RWPE2 (cell line): ENCODE measurements at regions not wholly inside any gene's neighbourhood (a gene's known extent, or its start where the extent isn't known, plus 50 kb on each side); places are given as distances from the start of the nearest gene placed in this dataset.

Experiments
- ATAC-seq: fragments of 200-7000 bp; cut with Tn5 transposase; 3 replicates; pipeline ENCODE4 v1.9.1; 2021; ENCODE audit warnings: low read depth
- DNase-seq: peaks from one replicate; pipeline ENCODE4 v3.0.0-alpha.2; 2020; ENCODE audit warnings: low spot score
- H3K27ac ChIP-seq: fragments of 450-650 bp; 2 replicates; pipeline ENCODE4 v1.5.1; 2017; ENCODE audit warnings: mild to moderate bottlenecking; ENCODE audit not compliant: poor library complexity, severe bottlenecking
- H3K27me3 ChIP-seq: fragments of 250-450 bp; sonication (Bioruptor Pico); 2 replicates; pipeline ENCODE4 v1.5.1; 2021; ENCODE audit warnings: mild to moderate bottlenecking, moderate library complexity; ENCODE audit not compliant: insufficient read depth, poor library complexity, severe bottlenecking
- H3K36me3 ChIP-seq: fragments of 250-450 bp; sonication (Bioruptor Pico); 2 replicates; pipeline ENCODE4 v1.5.1; 2020; ENCODE audit warnings: low read depth, mild to moderate bottlenecking, moderate library complexity
- H3K4me1 ChIP-seq: fragments of 250-450 bp; sonication (Bioruptor Pico); 2 replicates; pipeline ENCODE4 v1.5.1; 2021; ENCODE audit warnings: mild to moderate bottlenecking, moderate library complexity; ENCODE audit not compliant: insufficient read depth, poor library complexity, severe bottlenecking
- H3K4me3 ChIP-seq: fragments of 250-450 bp; sonication (Bioruptor Pico); 2 replicates; pipeline ENCODE4 v1.5.1; 2021; ENCODE audit warnings: mild to moderate bottlenecking, moderate library complexity; ENCODE audit not compliant: severe bottlenecking
- H3K9me3 ChIP-seq: fragments of 250-450 bp; sonication (Bioruptor Pico); 2 replicates; pipeline ENCODE4 v1.5.1; 2021; ENCODE audit warnings: mild to moderate bottlenecking, moderate library complexity; ENCODE audit not compliant: severe bottlenecking
- TF ChIP-seq, protein P1 (sequence below): fragments of 450-650 bp; IDR thresholded peaks from one replicate; pipeline ENCODE4 v1.5.1; 2017; ENCODE audit warnings: mild to moderate bottlenecking, moderate library complexity; ENCODE audit not compliant: poor library complexity, severe bottlenecking

GRCh38 chr3:127423856-127424765, 136.3 kb upstream of the PRR20G start:
- Histone ChIP-seq H3K36me3 (no peaks in the 10 kb centered on the region), H3K4me3 (no peak overlapping the region), H3K4me1 (no peaks in the 10 kb centered on the region), H3K27ac (no peak overlapping the region), H3K27me3 (peaks cover 3% of the 10 kb centered on the region), H3K9me3 (no peaks in the 10 kb centered on the region)
- DNase-seq (no peak), ATAC-seq (no peak)
- TF ChIP-seq, protein P1, sequence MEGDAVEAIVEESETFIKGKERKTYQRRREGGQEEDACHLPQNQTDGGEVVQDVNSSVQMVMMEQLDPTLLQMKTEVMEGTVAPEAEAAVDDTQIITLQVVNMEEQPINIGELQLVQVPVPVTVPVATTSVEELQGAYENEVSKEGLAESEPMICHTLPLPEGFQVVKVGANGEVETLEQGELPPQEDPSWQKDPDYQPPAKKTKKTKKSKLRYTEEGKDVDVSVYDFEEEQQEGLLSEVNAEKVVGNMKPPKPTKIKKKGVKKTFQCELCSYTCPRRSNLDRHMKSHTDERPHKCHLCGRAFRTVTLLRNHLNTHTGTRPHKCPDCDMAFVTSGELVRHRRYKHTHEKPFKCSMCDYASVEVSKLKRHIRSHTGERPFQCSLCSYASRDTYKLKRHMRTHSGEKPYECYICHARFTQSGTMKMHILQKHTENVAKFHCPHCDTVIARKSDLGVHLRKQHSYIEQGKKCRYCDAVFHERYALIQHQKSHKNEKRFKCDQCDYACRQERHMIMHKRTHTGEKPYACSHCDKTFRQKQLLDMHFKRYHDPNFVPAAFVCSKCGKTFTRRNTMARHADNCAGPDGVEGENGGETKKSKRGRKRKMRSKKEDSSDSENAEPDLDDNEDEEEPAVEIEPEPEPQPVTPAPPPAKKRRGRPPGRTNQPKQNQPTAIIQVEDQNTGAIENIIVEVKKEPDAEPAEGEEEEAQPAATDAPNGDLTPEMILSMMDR = no peak

DNA sequence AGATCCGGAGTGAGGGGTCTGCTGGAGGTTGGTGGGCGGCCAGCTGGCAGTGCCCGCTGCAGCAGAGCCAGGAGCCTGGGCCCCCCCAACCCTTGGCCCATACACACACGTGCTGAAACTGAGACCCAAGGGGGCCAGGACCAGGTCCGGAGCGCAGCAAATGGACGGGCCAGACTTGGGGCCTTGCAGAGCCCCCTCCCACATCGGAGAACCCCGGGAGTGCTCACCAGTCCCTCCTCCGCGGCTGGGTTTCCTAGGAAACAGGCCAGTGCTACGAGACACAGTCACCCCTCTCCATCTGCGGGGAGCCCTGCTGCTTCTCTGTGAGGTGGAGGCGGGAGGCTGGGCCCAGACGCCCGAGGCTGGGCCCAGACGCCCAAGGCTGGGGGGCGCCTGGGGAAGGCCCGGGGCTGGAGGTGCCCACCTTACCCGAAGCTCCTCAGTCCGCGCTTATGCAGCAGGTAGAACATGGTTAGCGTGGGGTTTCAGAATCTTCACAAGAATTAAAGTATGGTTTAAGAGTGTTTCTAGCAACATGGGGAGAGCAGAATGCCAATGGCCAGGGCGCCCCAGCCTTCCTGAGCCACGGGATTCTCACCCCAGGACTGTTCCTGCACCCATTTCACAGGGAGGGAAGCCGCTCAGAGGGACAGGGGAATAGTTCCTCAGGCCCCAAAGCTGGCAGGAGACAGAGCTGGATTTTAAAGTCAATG, 135.0 kb upstream of the PRR20G start:
- Histone ChIP-seq H3K9me3 (no peaks in the 10 kb centered on the region), H3K36me3 (no peaks in the 10 kb centered on the region), H3K4me3 (no peak overlapping the region), H3K27me3 (peaks cover 3% of the 10 kb centered on the region), H3K4me1 (no peaks in the 10 kb centered on the region), H3K27ac (no peak overlapping the region)
- ATAC-seq (no peak), DNase-seq (no peak)
- TF ChIP-seq, protein P1 = no peak

DNA sequence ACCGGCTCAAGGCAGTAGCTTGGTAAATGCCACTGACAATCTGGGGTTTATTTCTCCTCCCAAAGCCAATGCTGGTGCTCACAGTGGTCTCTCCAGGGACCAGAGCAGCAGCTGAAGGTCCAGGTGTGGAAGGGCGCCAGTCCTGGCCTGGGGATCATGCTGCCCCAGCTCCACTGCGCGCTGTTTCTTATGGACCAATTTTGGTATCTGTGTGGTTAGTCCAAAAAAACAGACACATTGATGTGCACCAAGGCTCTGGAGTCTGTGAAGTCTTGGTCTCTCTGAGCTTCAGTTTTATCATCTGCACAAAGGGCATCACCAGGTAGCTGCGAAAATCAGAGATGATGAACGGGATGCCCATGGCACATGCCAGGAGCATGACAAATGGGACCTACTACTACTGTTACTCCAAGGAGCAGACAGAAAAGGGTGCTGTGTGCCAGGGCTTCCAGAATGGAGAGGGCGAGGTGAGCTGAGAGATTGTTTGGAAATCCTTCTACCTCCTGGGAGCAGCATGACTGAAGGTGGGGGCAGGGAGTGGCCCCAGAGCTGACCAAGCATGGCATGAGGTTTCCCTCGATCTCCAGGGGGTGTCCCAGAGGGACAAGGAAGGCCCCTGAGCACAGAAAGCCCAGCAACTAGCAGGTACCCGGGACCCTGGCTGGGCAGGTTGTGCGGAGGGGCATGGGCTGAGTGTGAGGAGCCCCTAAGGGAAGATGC, 134.3 kb upstream of the PRR20G start:
- no peaks in the 10 kb centered on the region for H3K9me3 ChIP-seq
- H3K4me3 ChIP-seq = no peak overlapping the region
- peaks cover 8% of the 10 kb centered on the region for H3K27me3 ChIP-seq
- no peaks in the 10 kb centered on the region for H3K4me1 ChIP-seq
- TF ChIP-seq, protein P1 = no peak
- no peak overlapping the region for H3K27ac ChIP-seq
- ATAC-seq (no peak), DNase-seq (no peak)
- H3K36me3 ChIP-seq = no peaks in the 10 kb centered on the region

DNA sequence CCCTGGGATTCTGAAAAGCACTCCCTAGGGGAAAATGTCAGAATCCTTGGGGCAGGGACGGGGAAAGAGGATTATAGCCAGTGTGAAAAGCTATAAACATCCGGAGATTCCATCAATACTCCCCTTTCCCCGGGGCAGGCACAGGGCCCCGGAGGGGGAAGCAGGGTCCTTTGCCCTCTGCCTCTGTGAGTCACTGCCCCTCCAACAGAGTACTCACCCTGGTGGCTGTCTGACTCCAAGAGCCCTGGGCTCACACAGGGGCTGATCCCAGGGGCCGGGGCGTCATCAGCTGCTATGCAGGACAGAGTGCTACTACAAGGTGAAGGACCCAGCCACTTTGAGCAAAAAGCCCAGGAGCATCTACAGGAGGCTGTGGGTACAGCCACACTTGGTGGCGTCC, 133.0 kb upstream of the PRR20G start:
- Histone ChIP-seq H3K27me3 (peaks cover 13% of the 10 kb centered on the region), H3K27ac (no peak overlapping the region), H3K4me1 (no peaks in the 10 kb centered on the region), H3K9me3 (no peaks in the 10 kb centered on the region), H3K36me3 (no peaks in the 10 kb centered on the region), H3K4me3 (no peak overlapping the region)
- TF ChIP-seq, protein P1 = no peak
- DNase-seq (no peak), ATAC-seq (no peak)
